CD4-positive, alpha-beta T cell treated with Interleukin-21 for 1 hour (primary cell): ENCODE measurements at regions not wholly inside any gene's neighbourhood (a gene's known extent, or its start where the extent isn't known, plus 50 kb on each side); places are given as distances from the start of the nearest gene placed in this dataset.

ENCODE experiments used
- DNase-seq: peaks from one replicate; pipeline ENCODE4 v3.0.0-alpha.2; 2020

GRCh38 chr18:79628416-79629248, 51.0 kb upstream of the CTDP1 start:
- DNase-seq: no peak

DNA sequence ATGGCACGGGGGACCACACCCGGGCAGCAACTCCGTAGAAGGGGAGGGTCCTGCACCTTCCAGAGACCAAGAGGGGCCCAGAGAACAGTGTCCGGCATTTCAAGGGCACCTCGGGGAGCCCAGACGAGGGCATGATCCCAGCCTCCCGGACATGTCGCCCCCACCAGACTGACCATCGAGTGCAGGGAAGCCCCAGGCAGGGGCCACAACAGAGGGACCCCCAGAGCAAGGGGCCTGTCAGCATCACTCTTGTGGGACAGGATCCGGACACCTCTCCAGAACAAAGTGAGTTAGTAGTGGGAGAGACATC, 50.4 kb upstream of the CTDP1 start:
- no peak for DNase-seq

- DNase-seq: no peak
Measured at GRCh38 chr18:79629606-79630005, 50.0 kb upstream of the CTDP1 start.
